Epithelial cell of proximal tubule (primary cell): ENCODE measurements at regions not wholly inside any gene's neighbourhood (a gene's known extent, or its start where the extent isn't known, plus 50 kb on each side); places are given as distances from the start of the nearest gene placed in this dataset.

ENCODE experiments used
- DNase-seq: peaks from one replicate; pipeline ENCODE4 v3.0.0-alpha.2; 2011; ENCODE audit warnings: low read depth
- H3K4me3 ChIP-seq: 2 replicates; pipeline ENCODE4 v1.5.1; 2011; ENCODE audit warnings: low read depth, mild to moderate bottlenecking, low read length
- TF ChIP-seq, protein P1 (sequence below): conservative IDR thresholded peaks from 2 replicates; pipeline ENCODE4 v1.5.1; 2012; ENCODE audit warnings: low read depth, mild to moderate bottlenecking, low read length

GRCh38 chr4:108399610-108400265, 220.6 kb upstream of the RPL34 start:
- TF ChIP-seq, protein P1, sequence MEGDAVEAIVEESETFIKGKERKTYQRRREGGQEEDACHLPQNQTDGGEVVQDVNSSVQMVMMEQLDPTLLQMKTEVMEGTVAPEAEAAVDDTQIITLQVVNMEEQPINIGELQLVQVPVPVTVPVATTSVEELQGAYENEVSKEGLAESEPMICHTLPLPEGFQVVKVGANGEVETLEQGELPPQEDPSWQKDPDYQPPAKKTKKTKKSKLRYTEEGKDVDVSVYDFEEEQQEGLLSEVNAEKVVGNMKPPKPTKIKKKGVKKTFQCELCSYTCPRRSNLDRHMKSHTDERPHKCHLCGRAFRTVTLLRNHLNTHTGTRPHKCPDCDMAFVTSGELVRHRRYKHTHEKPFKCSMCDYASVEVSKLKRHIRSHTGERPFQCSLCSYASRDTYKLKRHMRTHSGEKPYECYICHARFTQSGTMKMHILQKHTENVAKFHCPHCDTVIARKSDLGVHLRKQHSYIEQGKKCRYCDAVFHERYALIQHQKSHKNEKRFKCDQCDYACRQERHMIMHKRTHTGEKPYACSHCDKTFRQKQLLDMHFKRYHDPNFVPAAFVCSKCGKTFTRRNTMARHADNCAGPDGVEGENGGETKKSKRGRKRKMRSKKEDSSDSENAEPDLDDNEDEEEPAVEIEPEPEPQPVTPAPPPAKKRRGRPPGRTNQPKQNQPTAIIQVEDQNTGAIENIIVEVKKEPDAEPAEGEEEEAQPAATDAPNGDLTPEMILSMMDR: no peak

DNA sequence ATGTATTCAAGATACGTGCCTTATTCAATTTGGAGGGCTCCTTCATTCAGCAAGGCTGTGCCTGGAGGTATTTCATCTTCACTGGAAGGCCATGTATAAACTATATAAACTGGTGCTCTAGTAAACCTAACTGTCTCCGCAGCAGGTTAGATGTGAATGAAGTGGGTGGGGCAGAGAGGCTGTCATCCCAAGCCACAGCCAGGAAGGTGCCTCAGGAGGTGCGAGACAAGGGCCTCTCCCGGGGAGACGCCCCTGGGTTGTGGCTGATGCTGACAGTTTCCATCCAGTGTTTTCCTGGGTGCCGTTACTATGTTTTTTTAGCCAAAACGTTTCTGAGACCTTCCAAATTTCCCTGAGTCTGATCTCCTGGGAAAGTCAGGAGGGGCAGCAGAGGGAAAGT, 221.5 kb upstream of the RPL34 start:
- TF ChIP-seq, protein P1: no peak
- no peak for DNase-seq
- H3K4me3 ChIP-seq: no peak overlapping the region

More at GRCh38 chr4:108399610-108400265, 220.6 kb upstream of the RPL34 start:
- no peak for DNase-seq
- H3K4me3 ChIP-seq: no peak overlapping the region

DNA sequence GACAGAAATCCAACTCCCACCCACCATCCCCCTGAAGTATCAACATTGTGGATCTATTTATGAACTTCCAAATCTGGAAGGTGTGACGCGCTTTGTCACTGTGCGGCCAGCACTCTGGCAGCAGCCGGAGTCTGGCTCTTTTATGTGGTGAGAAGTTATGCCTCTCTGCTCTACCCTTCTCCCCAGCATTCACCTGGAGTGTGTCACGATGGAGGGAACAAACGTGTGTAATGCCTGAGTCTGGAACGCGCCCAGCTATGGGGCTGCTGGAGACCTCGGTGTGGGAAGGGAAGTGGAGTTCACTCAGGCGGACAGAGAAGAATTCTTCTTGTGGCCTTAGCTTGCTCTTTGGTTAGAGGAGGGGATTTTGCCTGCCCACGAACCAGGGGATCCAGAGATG, 222.1 kb upstream of the RPL34 start:
- peak; percentile 76 for DNase-seq
- H3K4me3 ChIP-seq: no peak overlapping the region
- TF ChIP-seq, protein P1: no peak

- TF ChIP-seq, protein P1: no peak
- no peak for DNase-seq
- no peak overlapping the region for H3K4me3 ChIP-seq
These were observed 222.5 kb upstream of the RPL34 start for GRCh38 chr4:108397850-108398249.

DNA sequence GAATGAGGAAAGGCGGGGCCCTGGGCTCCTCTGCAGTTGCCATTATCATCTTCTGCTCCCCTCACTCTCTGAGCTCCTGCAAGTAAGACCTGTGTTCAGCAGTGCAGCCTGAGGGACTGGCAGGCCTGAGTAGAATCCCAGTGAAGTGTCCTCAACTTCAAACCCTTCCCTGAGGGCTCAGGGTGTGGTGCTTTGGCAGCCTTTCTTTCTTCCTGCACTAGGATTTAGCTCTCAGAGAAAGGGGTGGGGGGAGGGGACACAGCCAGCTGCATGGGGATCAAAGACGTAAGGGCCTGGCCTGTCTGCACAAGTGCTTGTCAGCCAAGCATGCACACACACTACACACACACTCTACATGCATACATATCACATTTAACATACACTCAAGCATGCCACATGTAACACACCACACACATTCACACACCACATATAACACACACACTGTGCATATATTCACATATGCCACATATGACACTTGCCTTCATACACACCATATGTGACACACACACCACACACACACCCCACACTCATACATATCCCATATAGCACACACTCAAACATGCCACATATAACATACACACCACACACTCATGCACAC, 223.4 kb upstream of the RPL34 start:
- H3K4me3 ChIP-seq: no peak overlapping the region
- TF ChIP-seq, protein P1: no peak
- no peak for DNase-seq

GRCh38 chr4:108395786-108396185, 224.6 kb upstream of the RPL34 start:
- DNase-seq: no peak
- H3K4me3 ChIP-seq: no peak overlapping the region
- TF ChIP-seq, protein P1: no peak

GRCh38 chr4:108393890-108394472, 225.2 kb upstream of the LEF1 start:
- DNase-seq: no peak
- H3K4me3 ChIP-seq: no peak overlapping the region
- TF ChIP-seq, protein P1: no peak
